WTC11 (cell line): ENCODE measurements at regions not wholly inside any gene's neighbourhood (a gene's known extent, or its start where the extent isn't known, plus 50 kb on each side); places are given as distances from the start of the nearest gene placed in this dataset.

Experiments
- ATAC-seq: fragments of 200-7000 bp; cut with Tn5 transposase; 2 replicates; pipeline ENCODE4 v1.10.0; 2021; ENCODE audit warnings: mild to moderate bottlenecking, moderate library complexity
- CTCF ChIA-PET: fragments of 300-600 bp; sonication (Branson Sonifier 250); formaldehyde crosslinking; loops from one replicate; lab custom pipeline; 2021; ENCODE audit warnings: antibody characterized with exemption; lab: Charles Lee
- POLR2A ChIA-PET: fragments of 350-600 bp; sonication (Branson Sonifier 250); formaldehyde crosslinking; loops from one replicate; lab custom pipeline; 2021; ENCODE audit warnings: antibody characterized with exemption; lab: Charles Lee
- DNase-seq: peaks from one replicate; pipeline ENCODE4 v3.0.0; 2021; ENCODE audit warnings: low spot score
- H3K27ac Mint-ChIP-seq: 2 replicates; pipeline ENCODE4 v1.8.0; 2021; ENCODE audit warnings: mixed read lengths
- H3K27me3 Mint-ChIP-seq: 2 replicates; pipeline ENCODE4 v1.8.0; 2021; ENCODE audit warnings: low read depth, mild to moderate bottlenecking, moderate library complexity, mixed read lengths
- H3K36me3 Mint-ChIP-seq: 2 replicates; pipeline ENCODE4 v1.8.0; 2021; ENCODE audit warnings: mixed read lengths
- H3K4me1 Mint-ChIP-seq: 2 replicates; pipeline ENCODE4 v1.8.0; 2022; ENCODE audit warnings: mixed read lengths
- H3K4me3 Mint-ChIP-seq: 2 replicates; pipeline ENCODE4 v1.8.0; 2021; ENCODE audit warnings: mild to moderate bottlenecking, moderate library complexity, mixed read lengths
- H3K9me3 Mint-ChIP-seq: 2 replicates; pipeline ENCODE4 v1.8.0; 2021; ENCODE audit warnings: mixed read lengths
- FOXP1 ChIP-seq: sonication (generic); formaldehyde crosslinking; IDR thresholded peaks from 2 replicates; pipeline ENCODE4 v1.8.0; 2022; ENCODE audit warnings: missing genetic modification reagents, mild to moderate bottlenecking, moderate library complexity, borderline replicate concordance
- GRHL2 ChIP-seq: fragments of 250-450 bp; sonication (Bioruptor Pico); IDR thresholded peaks from 2 replicates; pipeline ENCODE4 v1.8.0; 2022; ENCODE audit warnings: mild to moderate bottlenecking, moderate library complexity; ENCODE audit not compliant: insufficient replicate concordance, severe bottlenecking
- HMGA2 ChIP-seq: fragments of 250-450 bp; sonication (Bioruptor Pico); IDR thresholded peaks from 2 replicates; pipeline ENCODE4 v1.4.0; 2021; ENCODE audit warnings: mild to moderate bottlenecking, moderate library complexity
- NFE2L1 ChIP-seq: sonication (generic); formaldehyde crosslinking; IDR thresholded peaks from 2 replicates; pipeline ENCODE4 v1.8.1; 2023; ENCODE audit warnings: missing genetic modification reagents
- NR3C1 ChIP-seq: sonication (generic); formaldehyde crosslinking; conservative IDR thresholded peaks from 2 replicates; pipeline ENCODE4 v1.8.1; 2023; ENCODE audit warnings: low read depth, mild to moderate bottlenecking, missing genetic modification reagents
- SMAD4 ChIP-seq: sonication (generic); formaldehyde crosslinking; IDR thresholded peaks from 2 replicates; pipeline ENCODE4 v1.8.0; 2022; ENCODE audit warnings: mild to moderate bottlenecking, missing genetic modification reagents
- SP1 ChIP-seq: sonication (generic); formaldehyde crosslinking; conservative IDR thresholded peaks from 2 replicates; pipeline ENCODE4 v1.8.1; 2022; ENCODE audit warnings: missing genetic modification reagents
- ZBTB21 ChIP-seq: sonication (generic); formaldehyde crosslinking; IDR thresholded peaks from 2 replicates; pipeline ENCODE4 v1.8.1; 2023; ENCODE audit warnings: mild to moderate bottlenecking, missing genetic modification reagents, borderline replicate concordance
- ZNF232 ChIP-seq: sonication (generic); formaldehyde crosslinking; IDR thresholded peaks from 2 replicates; pipeline ENCODE4 v1.8.0; 2022; ENCODE audit warnings: mild to moderate bottlenecking, missing genetic modification reagents
- ZNF423 ChIP-seq: fragments of 250-450 bp; sonication (Bioruptor Pico); IDR thresholded peaks from 2 replicates; pipeline ENCODE4 v2.1.2; 2022; ENCODE audit warnings: mild to moderate bottlenecking, moderate library complexity
- TF ChIP-seq, protein P1 (sequence below): sonication (generic); formaldehyde crosslinking; IDR thresholded peaks from 2 replicates; pipeline ENCODE4 v1.8.0; 2023; ENCODE audit warnings: missing genetic modification reagents, mild to moderate bottlenecking, borderline replicate concordance
- TF ChIP-seq, protein P2 (sequence below): sonication (generic); formaldehyde crosslinking; IDR thresholded peaks from 2 replicates; pipeline ENCODE4 v1.8.0; 2022; ENCODE audit warnings: mild to moderate bottlenecking, missing genetic modification reagents
- TF ChIP-seq, protein P3 (sequence below): fragments of 250-450 bp; sonication (Bioruptor Pico); IDR thresholded peaks from 2 replicates; pipeline ENCODE4 v1.9.0; 2021; ENCODE audit warnings: moderate library complexity, mild to moderate bottlenecking, inconsistent platforms, borderline replicate concordance
- TF ChIP-seq, protein P4 (sequence below): fragments of 250-450 bp; sonication (Bioruptor Pico); IDR thresholded peaks from 2 replicates; pipeline ENCODE4 v1.8.0; 2021; ENCODE audit warnings: mild to moderate bottlenecking
- TF ChIP-seq, protein P5 (sequence below): sonication (generic); formaldehyde crosslinking; IDR thresholded peaks from 2 replicates; pipeline ENCODE4 v1.8.0; 2022; ENCODE audit warnings: mild to moderate bottlenecking, missing genetic modification reagents
- TF ChIP-seq, protein P6 (sequence below): sonication (generic); formaldehyde crosslinking; IDR thresholded peaks from 2 replicates; pipeline ENCODE4 v1.8.1; 2022; ENCODE audit warnings: missing genetic modification reagents, borderline replicate concordance
- TF ChIP-seq, protein P7 (sequence below): fragments of 200-600 bp; IDR thresholded peaks from 2 replicates; pipeline ENCODE4 v1.8.0; 2022; ENCODE audit warnings: antibody characterized with exemption

DNA sequence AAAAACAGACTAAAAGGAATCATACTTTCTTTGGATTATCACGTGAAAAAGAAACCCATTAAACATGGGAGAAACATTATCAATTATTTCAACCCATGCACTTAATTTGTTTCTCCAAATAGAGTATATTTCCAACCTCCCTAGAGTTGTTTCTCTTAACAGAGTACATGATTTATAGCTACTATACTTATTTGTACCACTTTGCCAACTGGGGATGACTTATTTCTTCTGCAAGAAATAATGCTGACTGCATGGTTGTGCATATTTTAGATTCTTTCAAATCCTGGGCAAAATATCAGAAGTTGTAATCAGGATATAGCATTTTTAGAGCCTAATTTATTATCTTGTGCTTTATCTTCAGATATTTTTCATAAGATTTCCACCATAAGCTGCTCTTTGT is 629.1 kb upstream of the EYS start:
- H3K36me3 Mint-ChIP-seq: peaks cover 12% of the 10 kb centered on the region; the same call in 1 of the 2 replicates
- TF ChIP-seq, protein P1, sequence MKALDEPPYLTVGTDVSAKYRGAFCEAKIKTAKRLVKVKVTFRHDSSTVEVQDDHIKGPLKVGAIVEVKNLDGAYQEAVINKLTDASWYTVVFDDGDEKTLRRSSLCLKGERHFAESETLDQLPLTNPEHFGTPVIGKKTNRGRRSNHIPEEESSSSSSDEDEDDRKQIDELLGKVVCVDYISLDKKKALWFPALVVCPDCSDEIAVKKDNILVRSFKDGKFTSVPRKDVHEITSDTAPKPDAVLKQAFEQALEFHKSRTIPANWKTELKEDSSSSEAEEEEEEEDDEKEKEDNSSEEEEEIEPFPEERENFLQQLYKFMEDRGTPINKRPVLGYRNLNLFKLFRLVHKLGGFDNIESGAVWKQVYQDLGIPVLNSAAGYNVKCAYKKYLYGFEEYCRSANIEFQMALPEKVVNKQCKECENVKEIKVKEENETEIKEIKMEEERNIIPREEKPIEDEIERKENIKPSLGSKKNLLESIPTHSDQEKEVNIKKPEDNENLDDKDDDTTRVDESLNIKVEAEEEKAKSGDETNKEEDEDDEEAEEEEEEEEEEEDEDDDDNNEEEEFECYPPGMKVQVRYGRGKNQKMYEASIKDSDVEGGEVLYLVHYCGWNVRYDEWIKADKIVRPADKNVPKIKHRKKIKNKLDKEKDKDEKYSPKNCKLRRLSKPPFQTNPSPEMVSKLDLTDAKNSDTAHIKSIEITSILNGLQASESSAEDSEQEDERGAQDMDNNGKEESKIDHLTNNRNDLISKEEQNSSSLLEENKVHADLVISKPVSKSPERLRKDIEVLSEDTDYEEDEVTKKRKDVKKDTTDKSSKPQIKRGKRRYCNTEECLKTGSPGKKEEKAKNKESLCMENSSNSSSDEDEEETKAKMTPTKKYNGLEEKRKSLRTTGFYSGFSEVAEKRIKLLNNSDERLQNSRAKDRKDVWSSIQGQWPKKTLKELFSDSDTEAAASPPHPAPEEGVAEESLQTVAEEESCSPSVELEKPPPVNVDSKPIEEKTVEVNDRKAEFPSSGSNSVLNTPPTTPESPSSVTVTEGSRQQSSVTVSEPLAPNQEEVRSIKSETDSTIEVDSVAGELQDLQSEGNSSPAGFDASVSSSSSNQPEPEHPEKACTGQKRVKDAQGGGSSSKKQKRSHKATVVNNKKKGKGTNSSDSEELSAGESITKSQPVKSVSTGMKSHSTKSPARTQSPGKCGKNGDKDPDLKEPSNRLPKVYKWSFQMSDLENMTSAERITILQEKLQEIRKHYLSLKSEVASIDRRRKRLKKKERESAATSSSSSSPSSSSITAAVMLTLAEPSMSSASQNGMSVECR: no peak
- TF ChIP-seq, protein P2, sequence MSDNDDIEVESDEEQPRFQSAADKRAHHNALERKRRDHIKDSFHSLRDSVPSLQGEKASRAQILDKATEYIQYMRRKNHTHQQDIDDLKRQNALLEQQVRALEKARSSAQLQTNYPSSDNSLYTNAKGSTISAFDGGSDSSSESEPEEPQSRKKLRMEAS: no peak
- TF ChIP-seq SMAD4 (CRISPR knock-in tag): no peak
- no peak for TF ChIP-seq SP1 (CRISPR knock-in tag)
- TF ChIP-seq, protein P3, sequence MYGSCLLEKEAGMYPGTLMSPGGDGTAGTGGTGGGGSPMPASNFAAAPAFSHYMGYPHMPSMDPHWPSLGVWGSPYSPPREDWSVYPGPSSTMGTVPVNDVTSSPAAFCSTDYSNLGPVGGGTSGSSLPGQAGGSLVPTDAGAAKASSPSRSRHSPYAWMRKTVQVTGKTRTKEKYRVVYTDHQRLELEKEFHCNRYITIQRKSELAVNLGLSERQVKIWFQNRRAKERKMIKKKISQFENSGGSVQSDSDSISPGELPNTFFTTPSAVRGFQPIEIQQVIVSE (CRISPR knock-in tag): no peak

DNA sequence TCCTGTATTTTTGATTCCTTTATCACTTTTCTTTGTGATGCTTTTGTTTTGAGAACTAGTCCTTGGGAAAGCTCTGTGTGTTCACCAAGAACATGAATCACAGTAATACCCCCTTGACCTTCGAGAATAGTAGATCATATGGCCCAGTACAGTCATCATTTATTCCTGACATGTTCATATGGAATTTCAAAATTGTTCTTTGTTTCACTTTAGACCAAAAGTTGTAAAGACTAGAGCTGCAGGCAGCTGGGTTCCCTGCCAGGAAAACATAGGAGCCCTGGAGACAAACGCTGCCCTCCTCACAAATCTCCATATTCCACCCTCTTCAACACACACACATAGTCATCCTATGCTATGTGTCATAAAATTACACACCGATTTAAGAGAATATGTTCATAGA is 621.2 kb upstream of the EYS start:
- TF ChIP-seq NFE2L1: no peak
- TF ChIP-seq, protein P4, sequence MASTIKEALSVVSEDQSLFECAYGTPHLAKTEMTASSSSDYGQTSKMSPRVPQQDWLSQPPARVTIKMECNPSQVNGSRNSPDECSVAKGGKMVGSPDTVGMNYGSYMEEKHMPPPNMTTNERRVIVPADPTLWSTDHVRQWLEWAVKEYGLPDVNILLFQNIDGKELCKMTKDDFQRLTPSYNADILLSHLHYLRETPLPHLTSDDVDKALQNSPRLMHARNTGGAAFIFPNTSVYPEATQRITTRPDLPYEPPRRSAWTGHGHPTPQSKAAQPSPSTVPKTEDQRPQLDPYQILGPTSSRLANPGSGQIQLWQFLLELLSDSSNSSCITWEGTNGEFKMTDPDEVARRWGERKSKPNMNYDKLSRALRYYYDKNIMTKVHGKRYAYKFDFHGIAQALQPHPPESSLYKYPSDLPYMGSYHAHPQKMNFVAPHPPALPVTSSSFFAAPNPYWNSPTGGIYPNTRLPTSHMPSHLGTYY (CRISPR knock-in tag): no peak
- TF ChIP-seq ZNF232 (CRISPR knock-in tag): no peak
- TF ChIP-seq ZNF423: no peak
- TF ChIP-seq, protein P5, sequence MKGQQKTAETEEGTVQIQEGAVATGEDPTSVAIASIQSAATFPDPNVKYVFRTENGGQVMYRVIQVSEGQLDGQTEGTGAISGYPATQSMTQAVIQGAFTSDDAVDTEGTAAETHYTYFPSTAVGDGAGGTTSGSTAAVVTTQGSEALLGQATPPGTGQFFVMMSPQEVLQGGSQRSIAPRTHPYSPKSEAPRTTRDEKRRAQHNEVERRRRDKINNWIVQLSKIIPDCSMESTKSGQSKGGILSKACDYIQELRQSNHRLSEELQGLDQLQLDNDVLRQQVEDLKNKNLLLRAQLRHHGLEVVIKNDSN (CRISPR knock-in tag): no peak
- no peak for TF ChIP-seq NR3C1
- peaks cover 2% of the 10 kb centered on the region; the same call in 1 of the 2 replicates for H3K27me3 Mint-ChIP-seq
- H3K36me3 Mint-ChIP-seq: peaks cover 19% of the 10 kb centered on the region
- no peak overlapping the region for H3K4me3 Mint-ChIP-seq
- POLR2A ChIA-PET: no interaction called here
- DNase-seq: no peak
- CTCF ChIA-PET: no interaction called here
- no peak for ATAC-seq
- no peak overlapping the region for H3K27ac Mint-ChIP-seq
- H3K4me1 Mint-ChIP-seq: no peaks in the 10 kb centered on the region
- H3K9me3 Mint-ChIP-seq: peaks cover 39% of the 10 kb centered on the region

More for the DNA sequence above, 629.1 kb upstream of the EYS start:
- Mint-ChIP-seq H3K27ac (no peak overlapping the region), H3K9me3 (peaks cover 30% of the 10 kb centered on the region), H3K4me1 (no peaks in the 10 kb centered on the region), H3K27me3 (no peaks in the 10 kb centered on the region), H3K4me3 (no peak overlapping the region)
- POLR2A ChIA-PET: no interaction called here
- CTCF ChIA-PET: no interaction called here
- DNase-seq: no peak
- no peak for ATAC-seq

DNA sequence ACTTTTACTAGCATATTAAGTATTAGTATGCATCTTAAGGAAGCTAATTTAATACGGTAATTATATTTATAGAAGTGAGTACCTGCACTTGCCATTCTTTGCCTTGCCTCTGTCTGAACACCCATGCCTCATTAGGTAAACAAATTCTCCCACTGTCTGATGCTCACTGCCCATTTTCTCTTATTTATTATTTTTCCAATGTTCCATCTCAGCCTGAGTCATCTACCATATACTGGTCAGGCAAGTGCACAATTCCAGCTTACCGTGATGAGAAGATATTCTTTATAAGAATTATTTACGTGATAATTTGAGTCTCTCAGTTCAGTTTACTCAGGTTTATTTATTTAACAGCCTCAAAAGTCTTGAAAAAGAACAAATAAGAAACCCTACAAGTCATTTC is 619.2 kb upstream of the EYS start:
- DNase-seq: no peak
- H3K27me3 Mint-ChIP-seq: peaks cover 2% of the 10 kb centered on the region; the same call in 1 of the 2 replicates
- H3K27ac Mint-ChIP-seq: no peak overlapping the region
- ATAC-seq: no peak
- no peaks in the 10 kb centered on the region for H3K4me1 Mint-ChIP-seq
- ChIA-PET POLR2A (no interaction called here), CTCF (interaction anchor here (0.7 kb wide), 1 partner anchor 1808 kb away, joined by 3 read pairs; no protein-coding TSS in a partner anchor)
- H3K9me3 Mint-ChIP-seq: peaks cover 44% of the 10 kb centered on the region
- peaks cover 27% of the 10 kb centered on the region for H3K36me3 Mint-ChIP-seq
- H3K4me3 Mint-ChIP-seq: no peak overlapping the region
- no peak for TF ChIP-seq NR3C1
- TF ChIP-seq, protein P5 (CRISPR knock-in tag): no peak
- no peak for TF ChIP-seq HMGA2 (CRISPR knock-in tag)
- no peak for TF ChIP-seq ZBTB21 (CRISPR knock-in tag)
- TF ChIP-seq, protein P6, sequence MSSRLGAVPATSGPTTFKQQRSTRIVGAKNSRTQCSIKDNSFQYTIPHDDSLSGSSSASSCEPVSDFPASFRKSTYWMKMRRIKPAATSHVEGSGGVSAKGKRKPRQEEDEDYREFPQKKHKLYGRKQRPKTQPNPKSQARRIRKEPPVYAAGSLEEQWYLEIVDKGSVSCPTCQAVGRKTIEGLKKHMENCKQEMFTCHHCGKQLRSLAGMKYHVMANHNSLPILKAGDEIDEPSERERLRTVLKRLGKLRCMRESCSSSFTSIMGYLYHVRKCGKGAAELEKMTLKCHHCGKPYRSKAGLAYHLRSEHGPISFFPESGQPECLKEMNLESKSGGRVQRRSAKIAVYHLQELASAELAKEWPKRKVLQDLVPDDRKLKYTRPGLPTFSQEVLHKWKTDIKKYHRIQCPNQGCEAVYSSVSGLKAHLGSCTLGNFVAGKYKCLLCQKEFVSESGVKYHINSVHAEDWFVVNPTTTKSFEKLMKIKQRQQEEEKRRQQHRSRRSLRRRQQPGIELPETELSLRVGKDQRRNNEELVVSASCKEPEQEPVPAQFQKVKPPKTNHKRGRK (CRISPR knock-in tag): no peak
- no peak for TF ChIP-seq GRHL2 (CRISPR knock-in tag)
- TF ChIP-seq, protein P7, sequence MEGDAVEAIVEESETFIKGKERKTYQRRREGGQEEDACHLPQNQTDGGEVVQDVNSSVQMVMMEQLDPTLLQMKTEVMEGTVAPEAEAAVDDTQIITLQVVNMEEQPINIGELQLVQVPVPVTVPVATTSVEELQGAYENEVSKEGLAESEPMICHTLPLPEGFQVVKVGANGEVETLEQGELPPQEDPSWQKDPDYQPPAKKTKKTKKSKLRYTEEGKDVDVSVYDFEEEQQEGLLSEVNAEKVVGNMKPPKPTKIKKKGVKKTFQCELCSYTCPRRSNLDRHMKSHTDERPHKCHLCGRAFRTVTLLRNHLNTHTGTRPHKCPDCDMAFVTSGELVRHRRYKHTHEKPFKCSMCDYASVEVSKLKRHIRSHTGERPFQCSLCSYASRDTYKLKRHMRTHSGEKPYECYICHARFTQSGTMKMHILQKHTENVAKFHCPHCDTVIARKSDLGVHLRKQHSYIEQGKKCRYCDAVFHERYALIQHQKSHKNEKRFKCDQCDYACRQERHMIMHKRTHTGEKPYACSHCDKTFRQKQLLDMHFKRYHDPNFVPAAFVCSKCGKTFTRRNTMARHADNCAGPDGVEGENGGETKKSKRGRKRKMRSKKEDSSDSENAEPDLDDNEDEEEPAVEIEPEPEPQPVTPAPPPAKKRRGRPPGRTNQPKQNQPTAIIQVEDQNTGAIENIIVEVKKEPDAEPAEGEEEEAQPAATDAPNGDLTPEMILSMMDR: no peak
- no peak for TF ChIP-seq FOXP1 (CRISPR knock-in tag)
